ENCODE measurements at regions not wholly inside any gene's neighbourhood (a gene's known extent, or its start where the extent isn't known, plus 50 kb on each side); places are given as distances from the start of the nearest gene placed in this dataset.

DNA sequence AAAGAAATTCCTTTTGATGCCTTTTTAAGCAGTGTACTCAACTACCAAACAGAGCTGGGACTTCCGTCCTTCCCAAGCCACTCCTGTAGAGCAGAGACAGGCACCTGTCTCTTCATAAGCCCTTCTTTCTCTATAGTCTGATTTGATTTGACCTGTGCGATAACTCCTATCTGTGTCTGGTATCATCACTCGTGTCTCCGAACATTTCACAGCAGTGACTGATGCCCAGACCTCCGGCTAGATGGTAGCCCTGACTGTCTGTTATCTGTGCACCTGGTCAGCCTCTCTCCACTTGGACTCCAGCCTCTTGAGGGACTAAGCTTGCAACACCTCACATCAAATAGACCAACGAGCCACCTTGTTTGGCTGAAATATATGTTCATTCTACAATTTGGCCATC, 316.2 kb upstream of the ZNF507 start:
- BruUV-seq (replicated peaks): no TSS peak
- CTCF ChIA-PET (ENCODE audit: low intra/inter-chr PET ratio, low total read pairs): no interaction called here
- H3K4me2 ChIP-seq (ENCODE audit: low read depth, low read length): no peak overlapping the region
- no peak overlapping the region for H3K4me3 ChIP-seq (replicated peaks in 1 of 3; ENCODE audit: insufficient read depth in 1 of 3, low read depth in 2 of 3, low read length in 3 of 3)
- H3K27ac ChIP-seq (ENCODE audit: extremely low read length, insufficient read depth, low read length): no peak overlapping the region
- H3K27me3 ChIP-seq (ENCODE audit: control insufficient read depth in 1 of 2, insufficient read depth in 2 of 2, low read length in 2 of 2): no peaks in the 10 kb centered on the region
- in situ Hi-C loops (cut with HindIII; ENCODE audit: extremely low pct_ligation_motif_present, low pct_unique_long_range_greater_than_20kb): no loop called here
- H3K36me3 ChIP-seq (replicated peaks in 1 of 2; ENCODE audit: control insufficient read depth in 1 of 2, insufficient read depth in 2 of 2, low read length in 2 of 2): no peaks in the 10 kb centered on the region
- intact Hi-C loops (cut with micrococcal nuclease; ENCODE audit: unreplicated experiment): no loop called here
- POLR2A ChIA-PET: no interaction called here
- TF ChIP-seq ZNF343 (CRISPR knock-in tag; IDR thresholded peaks at IDR 0.05): no peak
- no peak for TF ChIP-seq TGIF2 (CRISPR knock-in tag; IDR thresholded peaks at IDR 0.05)
- TF ChIP-seq RAD51 (IDR thresholded peaks at IDR 0.05; ENCODE audit: borderline replicate concordance): no peak
- TF ChIP-seq, protein P1, sequence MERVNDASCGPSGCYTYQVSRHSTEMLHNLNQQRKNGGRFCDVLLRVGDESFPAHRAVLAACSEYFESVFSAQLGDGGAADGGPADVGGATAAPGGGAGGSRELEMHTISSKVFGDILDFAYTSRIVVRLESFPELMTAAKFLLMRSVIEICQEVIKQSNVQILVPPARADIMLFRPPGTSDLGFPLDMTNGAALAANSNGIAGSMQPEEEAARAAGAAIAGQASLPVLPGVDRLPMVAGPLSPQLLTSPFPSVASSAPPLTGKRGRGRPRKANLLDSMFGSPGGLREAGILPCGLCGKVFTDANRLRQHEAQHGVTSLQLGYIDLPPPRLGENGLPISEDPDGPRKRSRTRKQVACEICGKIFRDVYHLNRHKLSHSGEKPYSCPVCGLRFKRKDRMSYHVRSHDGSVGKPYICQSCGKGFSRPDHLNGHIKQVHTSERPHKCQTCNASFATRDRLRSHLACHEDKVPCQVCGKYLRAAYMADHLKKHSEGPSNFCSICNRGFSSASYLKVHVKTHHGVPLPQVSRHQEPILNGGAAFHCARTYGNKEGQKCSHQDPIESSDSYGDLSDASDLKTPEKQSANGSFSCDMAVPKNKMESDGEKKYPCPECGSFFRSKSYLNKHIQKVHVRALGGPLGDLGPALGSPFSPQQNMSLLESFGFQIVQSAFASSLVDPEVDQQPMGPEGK (CRISPR knock-in tag; IDR thresholded peaks at IDR 0.05): no peak
- TF ChIP-seq, protein P2, sequence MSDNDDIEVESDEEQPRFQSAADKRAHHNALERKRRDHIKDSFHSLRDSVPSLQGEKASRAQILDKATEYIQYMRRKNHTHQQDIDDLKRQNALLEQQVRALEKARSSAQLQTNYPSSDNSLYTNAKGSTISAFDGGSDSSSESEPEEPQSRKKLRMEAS (IDR thresholded peaks at IDR 0.05): no peak
- TF ChIP-seq, protein P3, sequence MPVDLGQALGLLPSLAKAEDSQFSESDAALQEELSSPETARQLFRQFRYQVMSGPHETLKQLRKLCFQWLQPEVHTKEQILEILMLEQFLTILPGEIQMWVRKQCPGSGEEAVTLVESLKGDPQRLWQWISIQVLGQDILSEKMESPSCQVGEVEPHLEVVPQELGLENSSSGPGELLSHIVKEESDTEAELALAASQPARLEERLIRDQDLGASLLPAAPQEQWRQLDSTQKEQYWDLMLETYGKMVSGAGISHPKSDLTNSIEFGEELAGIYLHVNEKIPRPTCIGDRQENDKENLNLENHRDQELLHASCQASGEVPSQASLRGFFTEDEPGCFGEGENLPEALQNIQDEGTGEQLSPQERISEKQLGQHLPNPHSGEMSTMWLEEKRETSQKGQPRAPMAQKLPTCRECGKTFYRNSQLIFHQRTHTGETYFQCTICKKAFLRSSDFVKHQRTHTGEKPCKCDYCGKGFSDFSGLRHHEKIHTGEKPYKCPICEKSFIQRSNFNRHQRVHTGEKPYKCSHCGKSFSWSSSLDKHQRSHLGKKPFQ (CRISPR knock-in tag; IDR thresholded peaks at IDR 0.05; ENCODE audit: insufficient replicate concordance): no peak
- TF ChIP-seq GLI4 (CRISPR knock-in tag; IDR thresholded peaks at IDR 0.05; ENCODE audit: borderline replicate concordance): no peak
- TF ChIP-seq, protein P4, sequence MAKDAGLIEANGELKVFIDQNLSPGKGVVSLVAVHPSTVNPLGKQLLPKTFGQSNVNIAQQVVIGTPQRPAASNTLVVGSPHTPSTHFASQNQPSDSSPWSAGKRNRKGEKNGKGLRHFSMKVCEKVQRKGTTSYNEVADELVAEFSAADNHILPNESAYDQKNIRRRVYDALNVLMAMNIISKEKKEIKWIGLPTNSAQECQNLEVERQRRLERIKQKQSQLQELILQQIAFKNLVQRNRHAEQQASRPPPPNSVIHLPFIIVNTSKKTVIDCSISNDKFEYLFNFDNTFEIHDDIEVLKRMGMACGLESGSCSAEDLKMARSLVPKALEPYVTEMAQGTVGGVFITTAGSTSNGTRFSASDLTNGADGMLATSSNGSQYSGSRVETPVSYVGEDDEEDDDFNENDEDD (CRISPR knock-in tag; IDR thresholded peaks at IDR 0.05; ENCODE audit: borderline replicate concordance): no peak
- TF ChIP-seq, protein P5, sequence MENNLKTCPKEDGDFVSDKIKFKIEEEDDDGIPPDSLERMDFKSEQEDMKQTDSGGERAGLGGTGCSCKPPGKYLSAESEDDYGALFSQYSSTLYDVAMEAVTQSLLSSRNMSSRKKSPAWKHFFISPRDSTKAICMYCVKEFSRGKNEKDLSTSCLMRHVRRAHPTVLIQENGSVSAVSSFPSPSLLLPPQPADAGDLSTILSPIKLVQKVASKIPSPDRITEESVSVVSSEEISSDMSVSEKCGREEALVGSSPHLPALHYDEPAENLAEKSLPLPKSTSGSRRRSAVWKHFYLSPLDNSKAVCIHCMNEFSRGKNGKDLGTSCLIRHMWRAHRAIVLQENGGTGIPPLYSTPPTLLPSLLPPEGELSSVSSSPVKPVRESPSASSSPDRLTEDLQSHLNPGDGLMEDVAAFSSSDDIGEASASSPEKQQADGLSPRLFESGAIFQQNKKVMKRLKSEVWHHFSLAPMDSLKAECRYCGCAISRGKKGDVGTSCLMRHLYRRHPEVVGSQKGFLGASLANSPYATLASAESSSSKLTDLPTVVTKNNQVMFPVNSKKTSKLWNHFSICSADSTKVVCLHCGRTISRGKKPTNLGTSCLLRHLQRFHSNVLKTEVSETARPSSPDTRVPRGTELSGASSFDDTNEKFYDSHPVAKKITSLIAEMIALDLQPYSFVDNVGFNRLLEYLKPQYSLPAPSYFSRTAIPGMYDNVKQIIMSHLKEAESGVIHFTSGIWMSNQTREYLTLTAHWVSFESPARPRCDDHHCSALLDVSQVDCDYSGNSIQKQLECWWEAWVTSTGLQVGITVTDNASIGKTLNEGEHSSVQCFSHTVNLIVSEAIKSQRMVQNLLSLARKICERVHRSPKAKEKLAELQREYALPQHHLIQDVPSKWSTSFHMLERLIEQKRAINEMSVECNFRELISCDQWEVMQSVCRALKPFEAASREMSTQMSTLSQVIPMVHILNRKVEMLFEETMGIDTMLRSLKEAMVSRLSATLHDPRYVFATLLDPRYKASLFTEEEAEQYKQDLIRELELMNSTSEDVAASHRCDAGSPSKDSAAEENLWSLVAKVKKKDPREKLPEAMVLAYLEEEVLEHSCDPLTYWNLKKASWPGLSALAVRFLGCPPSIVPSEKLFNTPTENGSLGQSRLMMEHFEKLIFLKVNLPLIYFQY (CRISPR knock-in tag; IDR thresholded peaks at IDR 0.05; ENCODE audit: borderline replicate concordance): no peak
- no peak for DNase-seq (ENCODE audit: low spot score)
- WGBS (ENCODE audit: low lambda C conversion rate): 37% methylated on average over 6 of the region's 6 CpGs
- H3K79me2 ChIP-seq (ENCODE audit: insufficient read depth, low read length): no peaks in the 10 kb centered on the region
- no peak for ATAC-seq
- H2AFZ ChIP-seq (ENCODE audit: low read length): no peak overlapping the region
- no peaks in the 10 kb centered on the region for H4K20me1 ChIP-seq (ENCODE audit: insufficient read depth, low read length)
- no peak overlapping the region for H3K9ac ChIP-seq (ENCODE audit: insufficient read depth, low read depth, low read length)
- peaks cover 64% of the 10 kb centered on the region for H3K9me3 ChIP-seq (ENCODE audit: low read length)
- FAIRE-seq: no peak
- H3K4me1 ChIP-seq (ENCODE audit: insufficient read depth, low read length): peaks cover 13% of the 10 kb centered on the region

Data from HepG2 (cell line).